ENCODE measurements at regions not wholly inside any gene's neighbourhood (a gene's known extent, or its start where the extent isn't known, plus 50 kb on each side); places are given as distances from the start of the nearest gene placed in this dataset.

DNA sequence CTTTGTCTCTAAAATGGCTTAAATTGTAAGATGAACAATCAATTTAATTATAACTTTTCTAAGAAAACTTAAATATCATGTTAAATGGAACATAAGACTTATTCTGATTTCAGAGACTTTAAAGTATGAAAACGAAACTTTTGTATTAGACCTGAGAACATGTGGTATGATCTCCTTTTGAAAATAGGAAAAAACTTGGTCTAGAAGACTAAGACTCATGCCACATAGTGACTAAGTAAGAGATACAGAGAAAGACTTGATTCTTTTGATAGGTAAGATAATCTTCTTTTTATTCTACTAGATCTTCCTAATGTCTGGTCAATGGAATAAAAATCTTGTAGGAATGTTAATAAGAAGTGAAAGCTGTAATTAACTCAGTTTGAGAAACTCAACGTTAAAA, 326.3 kb upstream of the GRIA3 start:
- Histone ChIP-seq H3K9me3 (replicated peaks in 1 of 2; ENCODE audit: control insufficient read depth in 2 of 2, insufficient read depth in 1 of 2, low read depth in 1 of 2, low read length in 2 of 2) (no peaks in the 10 kb centered on the region), H2BK5ac (ENCODE audit: low read length) (no peak overlapping the region), H3K14ac (ENCODE audit: low read length) (no peak overlapping the region), H3K4me3 (ENCODE audit: low read length in 2 of 2) (no peak overlapping the region), H3K4me1 (ENCODE audit: control insufficient read depth in 2 of 2, insufficient read depth in 1 of 2, low read depth in 1 of 2, low read length in 2 of 2) (no peaks in the 10 kb centered on the region), H2AFZ (ENCODE audit: low read length) (no peak overlapping the region), H4K91ac (ENCODE audit: low read depth, low read length, poor library complexity) (no peak overlapping the region), H3K23ac (ENCODE audit: low read depth, low read length, poor library complexity) (no peak overlapping the region), H3K18ac (ENCODE audit: low read length) (no peak overlapping the region), H3K36me3 (replicated peaks in 1 of 2; ENCODE audit: control insufficient read depth in 2 of 2, insufficient read depth in 2 of 2, low read length in 2 of 2) (no peaks in the 10 kb centered on the region), H3K27me3 (ENCODE audit: control insufficient read depth in 3 of 3, insufficient read depth in 3 of 3, low read depth in 1 of 3, low read length in 3 of 3) (no peaks in the 10 kb centered on the region), H3K9ac (ENCODE audit: low read depth, low read length, poor library complexity) (no peak overlapping the region), H2BK15ac (ENCODE audit: low read length) (no peak overlapping the region), H3K4me2 (ENCODE audit: insufficient read depth, low read length, poor library complexity, severe bottlenecking) (no peak overlapping the region), H2AK5ac (ENCODE audit: low read depth, low read length) (no peak overlapping the region), H4K8ac (ENCODE audit: low read depth, low read length) (no peak overlapping the region), H3K4ac (ENCODE audit: low read length) (no peak overlapping the region), H2BK12ac (ENCODE audit: low read length) (no peak overlapping the region), H2BK120ac (ENCODE audit: low read depth, low read length) (no peak overlapping the region), H3K27ac (replicated peaks; ENCODE audit: low read length) (no peak overlapping the region), H3K79me1 (ENCODE audit: low read depth, low read length) (no peaks in the 10 kb centered on the region)
- no peak for DNase-seq (ENCODE audit: low spot score)
- WGBS, 2 donors (ENCODE audit: extremely low coverage in 2 of 2, insufficient read length in 2 of 2, insufficient replicate concordance in 1 of 2): no CpG with 5 or more reads among the region's 2 CpGs

- no peak for DNase-seq (ENCODE audit: low spot score)
- H3K9ac ChIP-seq (ENCODE audit: low read depth, low read length, poor library complexity): no peak overlapping the region
- no CpG with 5 or more reads among the region's 3 CpGs for WGBS, 2 donors (ENCODE audit: extremely low coverage in 2 of 2, insufficient read length in 2 of 2, insufficient replicate concordance in 1 of 2)
- no peak overlapping the region for H3K4ac ChIP-seq (ENCODE audit: low read length)
- no peak overlapping the region for H2BK5ac ChIP-seq (ENCODE audit: low read length)
- no peaks in the 10 kb centered on the region for H3K79me1 ChIP-seq (ENCODE audit: low read depth, low read length)
- no peak overlapping the region for H3K4me3 ChIP-seq (ENCODE audit: low read length in 2 of 2)
- no peaks in the 10 kb centered on the region for H3K4me1 ChIP-seq (ENCODE audit: control insufficient read depth in 2 of 2, insufficient read depth in 1 of 2, low read depth in 1 of 2, low read length in 2 of 2)
- H3K27me3 ChIP-seq (ENCODE audit: control insufficient read depth in 3 of 3, insufficient read depth in 3 of 3, low read depth in 1 of 3, low read length in 3 of 3): no peaks in the 10 kb centered on the region
- no peak overlapping the region for H3K18ac ChIP-seq (ENCODE audit: low read length)
- H3K14ac ChIP-seq (ENCODE audit: low read length): no peak overlapping the region
- H2BK12ac ChIP-seq (ENCODE audit: low read length): no peak overlapping the region
- no peak overlapping the region for H2BK120ac ChIP-seq (ENCODE audit: low read depth, low read length)
- no peak overlapping the region for H4K8ac ChIP-seq (ENCODE audit: low read depth, low read length)
- no peak overlapping the region for H3K4me2 ChIP-seq (ENCODE audit: insufficient read depth, low read length, poor library complexity, severe bottlenecking)
- H3K9me3 ChIP-seq (replicated peaks in 1 of 2; ENCODE audit: control insufficient read depth in 2 of 2, insufficient read depth in 1 of 2, low read depth in 1 of 2, low read length in 2 of 2): no peaks in the 10 kb centered on the region
- no peaks in the 10 kb centered on the region for H3K36me3 ChIP-seq (replicated peaks in 1 of 2; ENCODE audit: control insufficient read depth in 2 of 2, insufficient read depth in 2 of 2, low read length in 2 of 2)
- no peak overlapping the region for H2BK15ac ChIP-seq (ENCODE audit: low read length)
- H3K27ac ChIP-seq (replicated peaks; ENCODE audit: low read length): no peak overlapping the region
- no peak overlapping the region for H2AK5ac ChIP-seq (ENCODE audit: low read depth, low read length)
- no peak overlapping the region for H4K91ac ChIP-seq (ENCODE audit: low read depth, low read length, poor library complexity)
- no peak overlapping the region for H3K23ac ChIP-seq (ENCODE audit: low read depth, low read length, poor library complexity)
- H2AFZ ChIP-seq (ENCODE audit: low read length): no peak overlapping the region
Measured at GRCh38 chrX:122863067-122863466, 321.0 kb upstream of the GRIA3 start.

DNA sequence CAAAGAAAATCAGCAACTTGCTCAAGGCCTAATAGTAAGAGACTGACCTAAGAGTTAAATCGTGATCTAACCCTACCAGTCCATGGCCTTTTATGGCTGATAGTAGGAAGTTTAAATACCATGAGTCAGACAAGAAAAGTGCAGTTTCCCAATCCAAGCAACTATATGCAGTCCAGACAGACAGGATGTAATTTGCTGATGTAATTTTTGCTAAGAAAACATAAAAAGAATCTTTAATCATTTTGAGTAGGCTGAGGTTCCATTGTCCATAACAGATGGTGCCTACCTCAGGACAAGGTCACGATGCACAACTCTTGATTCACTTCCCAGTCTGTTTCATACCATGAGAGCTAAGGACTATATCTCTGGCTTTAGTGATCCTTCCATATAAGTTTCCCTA, 317.5 kb upstream of the GRIA3 start:
- Histone ChIP-seq H3K27me3 (ENCODE audit: control insufficient read depth in 3 of 3, insufficient read depth in 3 of 3, low read depth in 1 of 3, low read length in 3 of 3) (no peaks in the 10 kb centered on the region), H2BK15ac (ENCODE audit: low read length) (no peak overlapping the region), H3K23ac (ENCODE audit: low read depth, low read length, poor library complexity) (no peak overlapping the region), H2AFZ (ENCODE audit: low read length) (no peak overlapping the region), H3K9me3 (replicated peaks in 1 of 2; ENCODE audit: control insufficient read depth in 2 of 2, insufficient read depth in 1 of 2, low read depth in 1 of 2, low read length in 2 of 2) (no peaks in the 10 kb centered on the region), H2BK120ac (ENCODE audit: low read depth, low read length) (no peak overlapping the region), H3K27ac (replicated peaks; ENCODE audit: low read length) (no peak overlapping the region), H4K91ac (ENCODE audit: low read depth, low read length, poor library complexity) (no peak overlapping the region), H2BK12ac (ENCODE audit: low read length) (no peak overlapping the region), H3K4ac (ENCODE audit: low read length) (no peak overlapping the region), H4K8ac (ENCODE audit: low read depth, low read length) (no peak overlapping the region), H3K18ac (ENCODE audit: low read length) (no peak overlapping the region), H3K9ac (ENCODE audit: low read depth, low read length, poor library complexity) (no peak overlapping the region), H3K14ac (ENCODE audit: low read length) (no peak overlapping the region), H3K4me3 (ENCODE audit: low read length in 2 of 2) (no peak overlapping the region), H3K36me3 (replicated peaks in 1 of 2; ENCODE audit: control insufficient read depth in 2 of 2, insufficient read depth in 2 of 2, low read length in 2 of 2) (no peaks in the 10 kb centered on the region), H2BK5ac (ENCODE audit: low read length) (no peak overlapping the region), H3K4me1 (ENCODE audit: control insufficient read depth in 2 of 2, insufficient read depth in 1 of 2, low read depth in 1 of 2, low read length in 2 of 2) (no peaks in the 10 kb centered on the region), H2AK5ac (ENCODE audit: low read depth, low read length) (no peak overlapping the region), H3K4me2 (ENCODE audit: insufficient read depth, low read length, poor library complexity, severe bottlenecking) (no peak overlapping the region), H3K79me1 (ENCODE audit: low read depth, low read length) (no peaks in the 10 kb centered on the region)
- no CpG with 5 or more reads among the region's 2 CpGs for whole genome bisulfite sequencing, 2 donors (ENCODE audit: extremely low coverage in 2 of 2, insufficient read length in 2 of 2, insufficient replicate concordance in 1 of 2)
- no peak for DNase-seq (ENCODE audit: low spot score)

- H3K23ac ChIP-seq (ENCODE audit: low read depth, low read length, poor library complexity): no peak overlapping the region
- no peak overlapping the region for H3K18ac ChIP-seq (ENCODE audit: low read length)
- no peak overlapping the region for H4K8ac ChIP-seq (ENCODE audit: low read depth, low read length)
- H3K9ac ChIP-seq (ENCODE audit: low read depth, low read length, poor library complexity): no peak overlapping the region
- no peak overlapping the region for H3K14ac ChIP-seq (ENCODE audit: low read length)
- no peaks in the 10 kb centered on the region for H3K27me3 ChIP-seq (ENCODE audit: control insufficient read depth in 3 of 3, insufficient read depth in 3 of 3, low read depth in 1 of 3, low read length in 3 of 3)
- H3K4me1 ChIP-seq (ENCODE audit: control insufficient read depth in 2 of 2, insufficient read depth in 1 of 2, low read depth in 1 of 2, low read length in 2 of 2): no peaks in the 10 kb centered on the region
- no peak overlapping the region for H3K27ac ChIP-seq (replicated peaks; ENCODE audit: low read length)
- no peak overlapping the region for H2AFZ ChIP-seq (ENCODE audit: low read length)
- WGBS, 2 donors (ENCODE audit: extremely low coverage in 2 of 2, insufficient read length in 2 of 2, insufficient replicate concordance in 1 of 2): no CpG with 5 or more reads among the region's 1 CpG
- no peak overlapping the region for H2BK15ac ChIP-seq (ENCODE audit: low read length)
- no peak overlapping the region for H2BK120ac ChIP-seq (ENCODE audit: low read depth, low read length)
- no peak overlapping the region for H2AK5ac ChIP-seq (ENCODE audit: low read depth, low read length)
- H2BK5ac ChIP-seq (ENCODE audit: low read length): no peak overlapping the region
- H3K4me2 ChIP-seq (ENCODE audit: insufficient read depth, low read length, poor library complexity, severe bottlenecking): no peak overlapping the region
- no peaks in the 10 kb centered on the region for H3K79me1 ChIP-seq (ENCODE audit: low read depth, low read length)
- DNase-seq (ENCODE audit: low spot score): no peak
- H3K4me3 ChIP-seq (ENCODE audit: low read length in 2 of 2): no peak overlapping the region
- H3K4ac ChIP-seq (ENCODE audit: low read length): no peak overlapping the region
- H4K91ac ChIP-seq (ENCODE audit: low read depth, low read length, poor library complexity): no peak overlapping the region
- H2BK12ac ChIP-seq (ENCODE audit: low read length): no peak overlapping the region
- H3K9me3 ChIP-seq (replicated peaks in 1 of 2; ENCODE audit: control insufficient read depth in 2 of 2, insufficient read depth in 1 of 2, low read depth in 1 of 2, low read length in 2 of 2): no peaks in the 10 kb centered on the region
- no peaks in the 10 kb centered on the region for H3K36me3 ChIP-seq (replicated peaks in 1 of 2; ENCODE audit: control insufficient read depth in 2 of 2, insufficient read depth in 2 of 2, low read length in 2 of 2)
Measured at GRCh38 chrX:122868631-122869030, 315.4 kb upstream of the GRIA3 start.
